ENCODE measurements at regions not wholly inside any gene's neighbourhood (a gene's known extent, or its start where the extent isn't known, plus 50 kb on each side); places are given as distances from the start of the nearest gene placed in this dataset.

DNA sequence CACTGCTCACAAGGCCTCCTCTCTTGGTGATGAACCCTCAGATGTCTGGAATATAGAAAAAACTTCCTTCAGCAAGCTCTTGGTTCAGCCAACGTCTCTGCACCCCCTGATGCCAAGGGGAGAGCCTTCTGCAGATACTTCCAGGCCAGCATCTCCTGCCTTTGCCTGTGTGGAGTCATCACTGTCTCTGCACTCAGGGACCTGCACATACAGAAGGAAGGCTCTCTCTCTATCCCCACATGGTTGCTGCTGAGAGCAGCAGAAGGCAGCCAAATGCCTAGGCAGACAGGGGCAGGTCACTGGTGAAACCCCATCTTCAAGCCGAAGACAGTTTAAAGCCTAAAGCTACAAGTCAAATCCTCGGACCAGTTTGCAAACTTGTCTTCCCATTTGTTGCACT lies 137.6 kb downstream of the WDR11 start:
- Histone ChIP-seq H3K36me3 (ENCODE audit: insufficient read depth) (no peaks in the 10 kb centered on the region), H3K27ac (ENCODE audit: low read depth) (no peak overlapping the region), H3K27me3 (ENCODE audit: insufficient read depth) (no peaks in the 10 kb centered on the region), H3K4me2 (no peak overlapping the region), H4K20me1 (replicated peaks; ENCODE audit: insufficient read depth) (no peaks in the 10 kb centered on the region), H3K4me1 (ENCODE audit: insufficient read depth) (no peaks in the 10 kb centered on the region), H3K9me2 (ENCODE audit: insufficient read depth) (no peaks in the 10 kb centered on the region), H3F3A (replicated peaks; ENCODE audit: low read depth) (no peaks in the 10 kb centered on the region), H3K79me2 (replicated peaks; ENCODE audit: insufficient read depth) (no peaks in the 10 kb centered on the region), H3K4me3 (no peak overlapping the region), H2AFZ (no peak overlapping the region)
- peaks cover 84% of the 10 kb centered on the region for H3K9me3 Mint-ChIP-seq
- ATAC-seq, result no peak
- H3K4me3 Mint-ChIP-seq, result no peak overlapping the region
- no peak for TF ChIP-seq ZNF331 (CRISPR knock-in tag; IDR thresholded peaks at IDR 0.05; ENCODE audit: low read depth)
- no peak for TF ChIP-seq POLR2AphosphoS5 (IDR thresholded peaks at IDR 0.05; ENCODE audit: low read depth)
- TF ChIP-seq, protein P1, sequence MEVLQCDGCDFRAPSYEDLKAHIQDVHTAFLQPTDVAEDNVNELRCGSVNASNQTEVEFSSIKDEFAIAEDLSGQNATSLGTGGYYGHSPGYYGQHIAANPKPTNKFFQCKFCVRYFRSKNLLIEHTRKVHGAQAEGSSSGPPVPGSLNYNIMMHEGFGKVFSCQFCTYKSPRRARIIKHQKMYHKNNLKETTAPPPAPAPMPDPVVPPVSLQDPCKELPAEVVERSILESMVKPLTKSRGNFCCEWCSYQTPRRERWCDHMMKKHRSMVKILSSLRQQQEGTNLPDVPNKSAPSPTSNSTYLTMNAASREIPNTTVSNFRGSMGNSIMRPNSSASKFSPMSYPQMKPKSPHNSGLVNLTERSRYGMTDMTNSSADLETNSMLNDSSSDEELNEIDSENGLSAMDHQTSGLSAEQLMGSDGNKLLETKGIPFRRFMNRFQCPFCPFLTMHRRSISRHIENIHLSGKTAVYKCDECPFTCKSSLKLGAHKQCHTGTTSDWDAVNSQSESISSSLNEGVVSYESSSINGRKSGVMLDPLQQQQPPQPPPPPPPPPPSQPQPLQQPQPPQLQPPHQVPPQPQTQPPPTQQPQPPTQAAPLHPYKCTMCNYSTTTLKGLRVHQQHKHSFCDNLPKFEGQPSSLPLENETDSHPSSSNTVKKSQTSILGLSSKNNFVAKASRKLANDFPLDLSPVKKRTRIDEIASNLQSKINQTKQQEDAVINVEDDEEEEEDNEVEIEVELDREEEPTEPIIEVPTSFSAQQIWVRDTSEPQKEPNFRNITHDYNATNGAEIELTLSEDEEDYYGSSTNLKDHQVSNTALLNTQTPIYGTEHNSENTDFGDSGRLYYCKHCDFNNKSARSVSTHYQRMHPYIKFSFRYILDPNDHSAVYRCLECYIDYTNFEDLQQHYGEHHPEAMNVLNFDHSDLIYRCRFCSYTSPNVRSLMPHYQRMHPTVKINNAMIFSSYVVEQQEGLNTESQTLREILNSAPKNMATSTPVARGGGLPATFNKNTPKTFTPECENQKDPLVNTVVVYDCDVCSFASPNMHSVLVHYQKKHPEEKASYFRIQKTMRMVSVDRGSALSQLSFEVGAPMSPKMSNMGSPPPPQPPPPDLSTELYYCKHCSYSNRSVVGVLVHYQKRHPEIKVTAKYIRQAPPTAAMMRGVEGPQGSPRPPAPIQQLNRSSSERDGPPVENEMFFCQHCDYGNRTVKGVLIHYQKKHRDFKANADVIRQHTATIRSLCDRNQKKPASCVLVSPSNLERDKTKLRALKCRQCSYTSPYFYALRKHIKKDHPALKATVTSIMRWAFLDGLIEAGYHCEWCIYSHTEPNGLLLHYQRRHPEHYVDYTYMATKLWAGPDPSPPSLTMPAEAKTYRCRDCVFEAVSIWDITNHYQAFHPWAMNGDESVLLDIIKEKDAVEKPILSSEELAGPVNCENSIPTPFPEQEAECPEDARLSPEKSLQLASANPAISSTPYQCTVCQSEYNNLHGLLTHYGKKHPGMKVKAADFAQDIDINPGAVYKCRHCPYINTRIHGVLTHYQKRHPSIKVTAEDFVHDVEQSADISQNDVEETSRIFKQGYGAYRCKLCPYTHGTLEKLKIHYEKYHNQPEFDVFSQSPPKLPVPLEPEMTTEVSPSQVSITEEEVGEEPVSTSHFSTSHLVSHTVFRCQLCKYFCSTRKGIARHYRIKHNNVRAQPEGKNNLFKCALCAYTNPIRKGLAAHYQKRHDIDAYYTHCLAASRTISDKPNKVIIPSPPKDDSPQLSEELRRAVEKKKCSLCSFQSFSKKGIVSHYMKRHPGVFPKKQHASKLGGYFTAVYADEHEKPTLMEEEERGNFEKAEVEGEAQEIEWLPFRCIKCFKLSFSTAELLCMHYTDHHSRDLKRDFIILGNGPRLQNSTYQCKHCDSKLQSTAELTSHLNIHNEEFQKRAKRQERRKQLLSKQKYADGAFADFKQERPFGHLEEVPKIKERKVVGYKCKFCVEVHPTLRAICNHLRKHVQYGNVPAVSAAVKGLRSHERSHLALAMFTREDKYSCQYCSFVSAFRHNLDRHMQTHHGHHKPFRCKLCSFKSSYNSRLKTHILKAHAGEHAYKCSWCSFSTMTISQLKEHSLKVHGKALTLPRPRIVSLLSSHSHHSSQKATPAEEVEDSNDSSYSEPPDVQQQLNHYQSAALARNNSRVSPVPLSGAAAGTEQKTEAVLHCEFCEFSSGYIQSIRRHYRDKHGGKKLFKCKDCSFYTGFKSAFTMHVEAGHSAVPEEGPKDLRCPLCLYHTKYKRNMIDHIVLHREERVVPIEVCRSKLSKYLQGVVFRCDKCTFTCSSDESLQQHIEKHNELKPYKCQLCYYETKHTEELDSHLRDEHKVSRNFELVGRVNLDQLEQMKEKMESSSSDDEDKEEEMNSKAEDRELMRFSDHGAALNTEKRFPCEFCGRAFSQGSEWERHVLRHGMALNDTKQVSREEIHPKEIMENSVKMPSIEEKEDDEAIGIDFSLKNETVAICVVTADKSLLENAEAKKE (CRISPR knock-in tag; IDR thresholded peaks at IDR 0.05), result no peak
- no peak for TF ChIP-seq ZNF114 (CRISPR knock-in tag; IDR thresholded peaks at IDR 0.05)
- TF ChIP-seq, protein P2, sequence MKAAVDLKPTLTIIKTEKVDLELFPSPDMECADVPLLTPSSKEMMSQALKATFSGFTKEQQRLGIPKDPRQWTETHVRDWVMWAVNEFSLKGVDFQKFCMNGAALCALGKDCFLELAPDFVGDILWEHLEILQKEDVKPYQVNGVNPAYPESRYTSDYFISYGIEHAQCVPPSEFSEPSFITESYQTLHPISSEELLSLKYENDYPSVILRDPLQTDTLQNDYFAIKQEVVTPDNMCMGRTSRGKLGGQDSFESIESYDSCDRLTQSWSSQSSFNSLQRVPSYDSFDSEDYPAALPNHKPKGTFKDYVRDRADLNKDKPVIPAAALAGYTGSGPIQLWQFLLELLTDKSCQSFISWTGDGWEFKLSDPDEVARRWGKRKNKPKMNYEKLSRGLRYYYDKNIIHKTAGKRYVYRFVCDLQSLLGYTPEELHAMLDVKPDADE (IDR thresholded peaks at IDR 0.05), result no peak
- no peak for TF ChIP-seq CREB1 (CRISPR knock-in tag; IDR thresholded peaks at IDR 0.05; ENCODE audit: low read depth)
- TF ChIP-seq STAT1 (IDR thresholded peaks at IDR 0.05; ENCODE audit: unreplicated experiment), result no peak
- no peak for TF ChIP-seq JUNB (IDR thresholded peaks at IDR 0.05; ENCODE audit: unreplicated experiment)
- no peak for TF ChIP-seq EZH2 (IDR thresholded peaks at IDR 0.05; ENCODE audit: low read depth, unreplicated experiment)
- TF ChIP-seq NANOG (IDR thresholded peaks at IDR 0.05; ENCODE audit: borderline replicate concordance), result no peak
- TF ChIP-seq, protein P3, sequence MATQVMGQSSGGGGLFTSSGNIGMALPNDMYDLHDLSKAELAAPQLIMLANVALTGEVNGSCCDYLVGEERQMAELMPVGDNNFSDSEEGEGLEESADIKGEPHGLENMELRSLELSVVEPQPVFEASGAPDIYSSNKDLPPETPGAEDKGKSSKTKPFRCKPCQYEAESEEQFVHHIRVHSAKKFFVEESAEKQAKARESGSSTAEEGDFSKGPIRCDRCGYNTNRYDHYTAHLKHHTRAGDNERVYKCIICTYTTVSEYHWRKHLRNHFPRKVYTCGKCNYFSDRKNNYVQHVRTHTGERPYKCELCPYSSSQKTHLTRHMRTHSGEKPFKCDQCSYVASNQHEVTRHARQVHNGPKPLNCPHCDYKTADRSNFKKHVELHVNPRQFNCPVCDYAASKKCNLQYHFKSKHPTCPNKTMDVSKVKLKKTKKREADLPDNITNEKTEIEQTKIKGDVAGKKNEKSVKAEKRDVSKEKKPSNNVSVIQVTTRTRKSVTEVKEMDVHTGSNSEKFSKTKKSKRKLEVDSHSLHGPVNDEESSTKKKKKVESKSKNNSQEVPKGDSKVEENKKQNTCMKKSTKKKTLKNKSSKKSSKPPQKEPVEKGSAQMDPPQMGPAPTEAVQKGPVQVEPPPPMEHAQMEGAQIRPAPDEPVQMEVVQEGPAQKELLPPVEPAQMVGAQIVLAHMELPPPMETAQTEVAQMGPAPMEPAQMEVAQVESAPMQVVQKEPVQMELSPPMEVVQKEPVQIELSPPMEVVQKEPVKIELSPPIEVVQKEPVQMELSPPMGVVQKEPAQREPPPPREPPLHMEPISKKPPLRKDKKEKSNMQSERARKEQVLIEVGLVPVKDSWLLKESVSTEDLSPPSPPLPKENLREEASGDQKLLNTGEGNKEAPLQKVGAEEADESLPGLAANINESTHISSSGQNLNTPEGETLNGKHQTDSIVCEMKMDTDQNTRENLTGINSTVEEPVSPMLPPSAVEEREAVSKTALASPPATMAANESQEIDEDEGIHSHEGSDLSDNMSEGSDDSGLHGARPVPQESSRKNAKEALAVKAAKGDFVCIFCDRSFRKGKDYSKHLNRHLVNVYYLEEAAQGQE (IDR thresholded peaks at IDR 0.05; ENCODE audit: unreplicated experiment), result no peak
- TF ChIP-seq, protein P4, sequence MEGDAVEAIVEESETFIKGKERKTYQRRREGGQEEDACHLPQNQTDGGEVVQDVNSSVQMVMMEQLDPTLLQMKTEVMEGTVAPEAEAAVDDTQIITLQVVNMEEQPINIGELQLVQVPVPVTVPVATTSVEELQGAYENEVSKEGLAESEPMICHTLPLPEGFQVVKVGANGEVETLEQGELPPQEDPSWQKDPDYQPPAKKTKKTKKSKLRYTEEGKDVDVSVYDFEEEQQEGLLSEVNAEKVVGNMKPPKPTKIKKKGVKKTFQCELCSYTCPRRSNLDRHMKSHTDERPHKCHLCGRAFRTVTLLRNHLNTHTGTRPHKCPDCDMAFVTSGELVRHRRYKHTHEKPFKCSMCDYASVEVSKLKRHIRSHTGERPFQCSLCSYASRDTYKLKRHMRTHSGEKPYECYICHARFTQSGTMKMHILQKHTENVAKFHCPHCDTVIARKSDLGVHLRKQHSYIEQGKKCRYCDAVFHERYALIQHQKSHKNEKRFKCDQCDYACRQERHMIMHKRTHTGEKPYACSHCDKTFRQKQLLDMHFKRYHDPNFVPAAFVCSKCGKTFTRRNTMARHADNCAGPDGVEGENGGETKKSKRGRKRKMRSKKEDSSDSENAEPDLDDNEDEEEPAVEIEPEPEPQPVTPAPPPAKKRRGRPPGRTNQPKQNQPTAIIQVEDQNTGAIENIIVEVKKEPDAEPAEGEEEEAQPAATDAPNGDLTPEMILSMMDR (conservative IDR thresholded peaks at IDR 0.05; ENCODE audit: low read depth in 2 of 2), result no peak
- no peak for TF ChIP-seq EZH2phosphoT487 (IDR thresholded peaks at IDR 0.05; ENCODE audit: unreplicated experiment)
- peaks cover 62% of the 10 kb centered on the region for H3K36me3 Mint-ChIP-seq (ENCODE audit: low read depth)
- H3K27me3 Mint-ChIP-seq (ENCODE audit: insufficient read depth, low read depth, poor library complexity), result peaks cover 9% of the 10 kb centered on the region
- no peak for DNase-seq (ENCODE audit: low spot score)
- H3K27ac Mint-ChIP-seq, result no peak overlapping the region
- no peaks in the 10 kb centered on the region; the same call in 2 of the 3 replicates for H3K4me1 Mint-ChIP-seq

Data from GM23338 (cell line).